ENCODE measurements at regions not wholly inside any gene's neighbourhood (a gene's known extent, or its start where the extent isn't known, plus 50 kb on each side); places are given as distances from the start of the nearest gene placed in this dataset.

GRCh38 chr16:65910291-65910690 is 456.2 kb upstream of the CDH5 start:
- no peak for TF ChIP-seq CTCF (IDR thresholded peaks at IDR 0.05)
- no peaks in the 10 kb centered on the region for H3K36me3 ChIP-seq (ENCODE audit: low read depth)
- DNase-seq (no peak), ATAC-seq (no peak)
- H3K4me1 ChIP-seq (ENCODE audit: low read depth): no peaks in the 10 kb centered on the region
- no peak overlapping the region for H3K4me3 ChIP-seq
- H3K9me3 ChIP-seq: no peaks in the 10 kb centered on the region
- intact Hi-C loops (cut with DNase I, micrococcal nuclease): no loop called here

- Histone ChIP-seq H3K4me1 (ENCODE audit: low read depth) (no peaks in the 10 kb centered on the region), H3K9me3 (no peaks in the 10 kb centered on the region), H3K4me3 (no peak overlapping the region), H3K36me3 (ENCODE audit: low read depth) (no peaks in the 10 kb centered on the region)
- intact Hi-C loops (cut with DNase I, micrococcal nuclease): no loop called here
- DNase-seq (no peak), ATAC-seq (no peak)
- no peak for TF ChIP-seq CTCF (IDR thresholded peaks at IDR 0.05)
Observed at GRCh38 chr16:65909310-65910050, 457.0 kb upstream of the CDH5 start.

GRCh38 chr16:65908568-65908967 is 457.9 kb upstream of the CDH5 start:
- H3K36me3 ChIP-seq (ENCODE audit: low read depth): no peaks in the 10 kb centered on the region
- DNase-seq: no peak
- H3K9me3 ChIP-seq: no peaks in the 10 kb centered on the region
- no peak for TF ChIP-seq CTCF (IDR thresholded peaks at IDR 0.05)
- no peaks in the 10 kb centered on the region for H3K4me1 ChIP-seq (ENCODE audit: low read depth)
- ATAC-seq: no peak
- intact Hi-C loops (cut with DNase I, micrococcal nuclease): no loop called here
- no peak overlapping the region for H3K4me3 ChIP-seq

- no peak for TF ChIP-seq CTCF (IDR thresholded peaks at IDR 0.05)
- Histone ChIP-seq H3K4me1 (ENCODE audit: low read depth) (no peaks in the 10 kb centered on the region), H3K9me3 (no peaks in the 10 kb centered on the region), H3K4me3 (no peak overlapping the region), H3K36me3 (ENCODE audit: low read depth) (no peaks in the 10 kb centered on the region)
- intact Hi-C loops (cut with DNase I, micrococcal nuclease): no loop called here
- no peak for DNase-seq
- no peak for ATAC-seq
Observed at GRCh38 chr16:65905331-65905730, 461.2 kb upstream of the CDH5 start.

- H3K36me3 ChIP-seq (ENCODE audit: low read depth): no peaks in the 10 kb centered on the region
- DNase-seq (no peak), ATAC-seq (no peak)
- intact Hi-C loops (cut with DNase I, micrococcal nuclease): no loop called here
- no peak for TF ChIP-seq CTCF (IDR thresholded peaks at IDR 0.05)
- H3K4me3 ChIP-seq: no peak overlapping the region
- no peaks in the 10 kb centered on the region for H3K4me1 ChIP-seq (ENCODE audit: low read depth)
- no peaks in the 10 kb centered on the region for H3K9me3 ChIP-seq
Observed at GRCh38 chr16:65896448-65897153, 469.9 kb upstream of the CDH5 start.
